ENCODE measurements at regions not wholly inside any gene's neighbourhood (a gene's known extent, or its start where the extent isn't known, plus 50 kb on each side); places are given as distances from the start of the nearest gene placed in this dataset.

DNA sequence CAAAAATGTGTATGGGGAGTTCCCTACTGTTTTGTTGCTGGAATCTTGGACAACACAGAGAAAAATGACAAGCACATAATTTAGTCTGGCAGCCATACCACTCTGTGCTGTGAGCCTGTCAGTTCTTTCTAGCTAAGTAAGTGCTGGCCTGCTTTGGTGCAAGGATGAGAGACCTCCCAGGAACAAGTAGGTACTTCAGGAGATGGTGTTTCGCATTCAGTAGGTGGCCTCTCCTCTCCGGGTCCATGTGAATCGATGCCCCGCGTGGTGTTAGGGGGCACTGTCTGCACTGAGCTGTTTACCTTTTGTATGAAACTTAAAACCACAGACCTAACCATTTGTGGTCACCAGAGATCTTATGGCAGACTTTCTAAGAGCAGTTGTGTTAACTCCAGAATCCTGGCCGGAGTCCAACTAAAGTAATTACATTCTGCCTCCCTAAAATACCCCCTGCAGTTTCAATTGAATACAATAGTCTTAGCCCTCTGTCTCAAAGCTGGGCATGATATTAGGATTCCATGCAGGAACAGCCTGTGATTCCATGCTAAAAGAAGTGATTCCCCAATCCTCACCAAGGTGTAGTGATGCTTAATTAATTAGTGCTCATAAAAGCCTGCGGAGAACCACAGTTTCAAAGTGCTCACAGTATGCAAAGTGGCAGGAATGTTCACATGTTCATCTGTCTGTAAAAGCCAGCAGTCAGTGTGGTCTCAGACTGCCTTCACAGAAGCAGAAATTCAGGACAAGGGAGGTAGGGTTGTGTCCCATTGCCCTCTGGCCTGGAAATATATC, 64.2 kb downstream of the LLPH start:
- no peak for DNase-seq (ENCODE audit: low read depth)

DNA sequence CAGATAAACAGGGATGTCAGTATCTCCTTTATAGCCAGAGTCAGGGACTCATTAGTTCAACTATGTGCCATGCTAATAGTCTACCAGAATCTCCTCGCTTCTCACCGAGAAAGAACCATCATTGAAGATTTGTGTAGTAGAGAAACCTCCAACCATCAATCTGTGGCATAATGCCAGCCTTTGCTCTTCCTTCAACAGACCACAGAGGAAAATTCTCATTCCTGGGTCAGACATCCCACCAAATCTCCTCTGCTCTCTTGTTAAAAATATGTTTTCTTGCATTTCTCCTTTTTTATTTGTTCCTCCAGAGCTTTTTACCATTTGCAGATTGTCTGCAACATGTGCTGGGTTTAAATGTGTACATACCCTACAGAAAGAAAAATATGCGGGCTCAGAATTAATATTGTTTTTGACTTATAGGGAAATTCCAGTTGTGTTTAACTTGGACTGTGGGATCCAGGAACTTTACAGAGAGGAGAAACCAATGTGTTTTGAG, 64.9 kb downstream of the LLPH start:
- DNase-seq (ENCODE audit: low read depth): no peak

DNA sequence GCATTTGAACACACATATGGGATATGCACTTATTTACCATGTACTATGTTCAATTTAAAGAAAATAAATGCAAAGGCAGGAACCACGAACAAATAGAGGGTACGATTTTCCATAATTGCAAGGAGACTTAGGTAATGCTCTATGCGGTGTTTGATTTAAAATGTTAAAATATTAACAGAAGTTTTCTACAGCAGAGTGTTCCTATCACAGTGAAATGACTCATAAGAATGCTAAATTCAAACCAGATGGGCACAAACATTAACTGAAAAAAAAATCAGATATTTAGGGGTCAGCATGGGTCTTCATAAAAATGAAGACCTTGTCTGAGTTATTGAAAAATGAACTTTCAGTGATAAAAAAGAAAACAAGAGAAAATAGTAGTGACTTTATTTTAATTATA, 65.4 kb downstream of the LLPH start:
- DNase-seq (ENCODE audit: low read depth): no peak

DNA sequence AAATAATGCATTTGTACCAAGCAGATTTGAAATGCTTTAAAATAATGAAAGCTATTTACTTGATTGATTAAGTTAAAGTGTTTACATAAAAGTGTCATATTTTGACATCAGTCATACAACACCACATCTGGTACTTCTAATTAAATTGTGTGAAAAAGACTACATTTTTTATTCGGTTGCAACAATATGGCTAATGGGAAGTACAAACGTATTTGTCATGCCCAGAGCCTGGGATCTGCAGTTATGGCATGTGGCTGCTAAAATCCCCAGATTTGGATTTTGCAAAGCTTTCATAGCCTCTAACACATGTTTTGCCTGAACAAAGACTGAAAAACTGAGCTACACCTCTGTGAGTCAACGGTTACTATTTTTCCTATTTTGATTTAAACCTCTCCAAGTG, 66.6 kb downstream of the LLPH start:
- DNase-seq (ENCODE audit: low read depth): no peak

- no peak for DNase-seq (ENCODE audit: low read depth)
Measured at GRCh38 chr12:66062290-66062625, 68.3 kb downstream of the LLPH start.

DNA sequence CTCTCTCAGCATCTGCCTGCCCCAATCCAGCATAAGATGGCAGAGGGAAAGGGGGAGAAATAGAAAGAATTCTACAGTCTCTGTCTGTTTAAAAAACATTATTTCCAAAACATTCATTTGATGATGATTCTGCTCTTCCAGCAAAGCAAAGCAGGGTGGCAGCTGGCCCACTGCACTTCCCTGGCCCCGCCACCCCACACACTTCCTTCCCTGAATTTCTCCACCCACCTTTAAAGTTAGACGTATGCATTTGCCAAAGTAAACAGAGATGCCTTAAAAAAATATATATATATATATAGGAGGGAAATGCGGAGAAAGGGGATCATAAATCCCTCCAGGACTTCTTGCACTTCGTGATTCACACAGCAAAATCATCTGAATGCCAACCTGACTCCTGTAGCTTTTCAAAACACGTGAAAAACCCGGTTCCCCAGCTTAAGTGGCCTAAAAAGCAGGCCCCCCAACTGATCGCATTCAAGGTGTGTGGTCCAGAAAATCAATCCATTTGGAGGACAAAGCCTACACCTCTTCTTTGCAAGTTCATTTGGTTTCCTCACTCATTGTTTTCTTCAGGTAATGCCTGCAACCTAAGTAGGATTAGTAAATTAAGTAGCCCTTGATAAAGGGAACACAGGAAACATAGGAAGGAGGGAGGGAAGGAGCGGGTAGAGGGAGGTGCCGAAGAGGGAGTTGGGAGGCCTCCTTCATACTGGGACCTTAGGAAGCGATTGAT, 68.8 kb downstream of the LLPH start:
- DNase-seq (ENCODE audit: low read depth): no peak

GRCh38 chr12:66061076-66061475, 69.5 kb downstream of the LLPH start:
- no peak for DNase-seq (ENCODE audit: low read depth)

GRCh38 chr12:66060163-66060907, 70.2 kb downstream of the LLPH start:
- no peak for DNase-seq (ENCODE audit: low read depth)

DNA sequence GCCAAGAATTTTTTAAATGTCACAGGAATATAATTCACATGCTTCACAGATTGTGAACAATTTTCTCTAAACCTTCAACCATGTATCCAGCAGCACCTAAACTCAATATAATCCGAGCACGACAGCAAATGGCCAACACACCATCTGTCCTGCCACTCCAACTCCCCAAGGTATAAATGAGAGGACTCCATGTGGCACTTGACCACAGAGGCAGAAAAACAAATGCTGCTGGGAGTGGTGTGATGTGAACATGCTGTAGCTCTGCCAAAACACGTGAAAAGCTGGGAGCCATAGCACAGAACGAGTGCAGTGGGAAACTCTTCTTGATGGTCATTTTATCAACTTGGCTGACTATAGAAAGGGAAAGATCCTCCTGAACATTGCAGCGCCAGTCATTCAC, 70.9 kb downstream of the LLPH start:
- no peak for DNase-seq (ENCODE audit: low read depth)

DNA sequence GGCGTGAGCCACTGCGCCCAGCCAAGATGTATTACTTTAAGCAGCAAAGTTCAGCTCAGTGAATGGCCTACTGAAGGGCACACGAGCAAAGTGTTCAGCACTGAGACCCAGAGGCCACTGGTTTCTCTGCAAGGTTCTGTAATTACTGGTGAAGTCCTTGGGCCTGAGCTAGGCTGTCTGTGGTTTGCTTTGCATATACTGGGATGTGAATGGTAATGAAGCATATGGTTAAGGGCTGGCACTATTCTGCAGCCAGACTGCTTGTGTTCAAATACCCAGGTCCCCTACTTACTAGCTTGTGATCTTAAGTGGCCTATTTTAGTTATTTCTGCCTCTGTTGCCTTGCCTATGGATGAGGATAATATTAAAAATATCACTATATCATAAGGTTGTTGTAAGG, 72.0 kb downstream of the LLPH start:
- DNase-seq (ENCODE audit: low read depth): no peak

DNA sequence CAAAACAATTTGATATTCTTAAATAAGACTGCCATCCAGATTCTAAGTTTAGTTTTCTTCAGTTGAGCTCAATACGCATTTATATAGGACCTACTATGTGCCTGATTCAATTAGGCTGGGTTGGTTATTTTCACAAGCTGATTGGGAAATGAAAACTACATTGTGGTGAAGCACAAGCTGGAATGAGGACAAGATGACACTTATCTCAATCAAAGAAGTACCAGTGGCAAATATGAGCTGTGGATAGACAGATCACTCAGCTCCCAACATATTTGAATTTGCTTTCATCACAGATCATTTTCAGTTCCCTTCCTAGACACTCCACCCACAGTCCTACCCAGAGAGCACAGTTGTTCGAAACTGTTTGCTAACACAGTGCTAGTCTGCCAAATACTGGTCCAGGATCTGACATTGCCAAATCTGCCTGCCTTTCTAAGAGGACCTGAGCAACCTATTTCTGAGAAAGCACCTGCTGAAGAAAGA, 74.7 kb downstream of the LLPH start:
- DNase-seq (ENCODE audit: low read depth): no peak

DNA sequence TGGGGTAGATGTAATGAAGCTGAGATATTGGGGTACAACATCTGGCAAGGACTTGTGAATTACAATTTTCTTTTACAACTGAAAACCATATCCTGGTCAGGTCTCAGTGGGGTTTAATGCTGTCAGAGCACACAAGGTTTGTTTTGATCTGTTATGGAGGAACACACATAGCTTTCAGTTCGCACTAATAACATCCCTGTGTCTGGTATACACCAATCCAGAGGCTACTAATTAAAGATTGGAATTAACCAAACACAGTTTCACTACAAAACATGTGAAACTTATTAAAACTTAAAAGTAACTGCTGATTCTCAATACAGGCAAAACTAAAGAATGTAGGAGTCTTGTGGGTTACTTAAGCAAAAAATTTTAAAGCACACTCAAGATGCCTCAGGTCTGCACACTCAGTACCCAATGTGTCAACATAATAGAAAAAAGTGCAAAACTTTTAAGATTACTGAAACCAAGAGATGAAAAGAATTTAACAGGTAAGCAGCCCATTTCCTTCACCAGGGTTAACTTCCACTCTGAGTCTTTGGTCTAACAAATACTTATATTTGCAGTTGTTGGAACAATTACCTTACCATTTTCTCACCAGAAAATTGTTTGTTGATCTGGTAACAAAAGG, 77.4 kb downstream of the LLPH start:
- no peak for DNase-seq (ENCODE audit: low read depth)

- DNase-seq (ENCODE audit: low read depth): no peak
Measured at GRCh38 chr12:66051361-66051760, 79.2 kb downstream of the LLPH start.

DNA sequence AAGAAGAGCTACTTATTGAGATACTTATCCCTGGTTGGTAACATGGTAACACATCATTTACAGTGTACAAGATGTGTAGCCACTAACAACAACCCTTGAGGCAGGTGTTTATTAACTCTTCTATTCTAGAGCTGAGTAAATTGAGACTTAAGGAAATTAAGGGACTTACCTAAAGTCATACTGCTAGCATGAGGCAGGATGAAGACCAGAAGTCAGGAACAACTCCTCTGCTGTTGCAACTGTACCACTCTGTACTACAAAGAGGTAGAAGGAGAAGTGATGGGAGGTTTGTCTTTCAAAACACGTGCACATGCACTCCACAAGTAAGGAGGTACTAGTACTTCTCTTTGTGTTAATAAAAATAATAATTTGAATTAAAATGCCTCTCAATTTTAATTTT, 79.9 kb downstream of the LLPH start:
- no peak for DNase-seq (ENCODE audit: low read depth)

DNA sequence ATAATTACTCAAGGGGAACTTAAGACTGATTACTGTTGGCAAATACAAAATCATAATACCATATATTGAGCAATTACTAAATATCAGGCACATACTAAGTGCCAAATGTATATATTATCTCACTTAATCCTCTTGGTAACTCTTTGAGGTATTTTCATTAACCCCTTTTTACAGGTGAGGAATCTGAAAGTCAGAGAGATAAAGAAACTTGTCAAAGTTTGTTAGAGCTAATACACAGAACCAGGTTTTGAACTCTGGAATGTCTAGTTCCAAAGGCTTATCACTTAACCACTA, 80.3 kb downstream of the LLPH start:
- no peak for DNase-seq (ENCODE audit: low read depth)

DNA sequence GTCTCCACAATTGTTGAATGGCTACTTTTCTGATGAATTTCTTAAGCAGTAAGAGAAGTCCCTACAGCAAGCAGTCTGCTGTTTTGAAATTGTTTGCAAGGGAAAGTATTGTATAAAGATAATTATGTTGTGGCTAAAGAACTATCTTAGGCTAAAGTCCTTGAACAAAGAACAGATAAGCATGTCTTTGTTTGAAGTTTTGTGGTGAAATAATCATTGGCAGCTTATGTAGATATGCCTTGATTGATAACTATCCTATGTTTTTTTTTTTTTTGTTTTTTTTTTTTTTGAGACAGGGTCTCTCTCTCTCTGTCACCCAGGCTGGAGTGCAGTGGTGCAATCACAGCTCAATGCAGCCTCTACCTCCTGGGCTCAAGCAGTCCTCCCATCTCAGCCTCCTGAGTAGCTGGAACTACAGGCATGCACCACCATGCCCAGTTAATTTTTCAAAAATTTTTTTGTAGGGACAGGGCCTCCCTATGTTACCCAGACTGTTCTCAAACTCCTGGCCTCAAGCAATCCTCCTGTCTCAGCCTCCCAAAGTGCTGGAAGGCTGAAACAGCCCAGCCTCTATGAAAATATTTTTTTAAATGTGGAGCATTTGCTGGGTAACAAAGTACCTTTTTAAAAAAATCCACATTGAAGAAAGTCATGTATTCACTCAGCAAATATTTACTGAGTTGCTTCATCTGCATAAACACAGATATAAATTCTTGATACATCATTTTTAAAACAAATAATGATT, 80.8 kb downstream of the LLPH start:
- DNase-seq (ENCODE audit: low read depth): no peak

GRCh38 chr12:66048835-66049537, 81.6 kb downstream of the LLPH start:
- no peak for DNase-seq (ENCODE audit: low read depth)

- DNase-seq (ENCODE audit: low read depth): no peak
Measured at GRCh38 chr12:66048218-66048834, 82.2 kb downstream of the LLPH start.

DNA sequence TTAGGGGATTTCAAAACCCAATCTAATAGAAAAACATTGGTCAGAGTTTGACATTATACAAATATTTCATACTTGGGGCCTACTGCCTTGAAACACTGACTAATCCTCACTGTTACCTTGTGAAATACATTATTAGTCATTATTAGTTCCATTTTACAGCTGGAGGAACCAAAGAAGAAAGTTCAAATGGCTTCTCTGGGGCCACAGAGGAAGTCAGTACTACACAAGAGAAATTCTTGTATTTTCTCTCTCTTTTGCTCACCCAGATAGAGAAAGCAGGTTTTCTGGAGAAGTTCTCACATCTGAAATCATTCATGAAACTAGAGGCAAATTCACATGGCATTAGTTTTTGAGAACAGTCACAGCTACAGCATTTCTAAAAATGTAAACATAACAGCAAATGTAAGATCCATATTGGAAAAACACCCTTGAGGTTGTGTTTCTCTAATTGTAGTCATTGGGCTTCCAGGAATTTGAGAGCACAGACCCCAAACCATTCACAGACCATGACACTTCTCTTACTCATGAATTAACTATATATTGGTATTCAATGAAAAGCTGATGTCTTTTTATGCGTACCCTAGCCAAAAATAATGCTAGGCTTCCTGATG, 83.0 kb downstream of the LLPH start:
- no peak for DNase-seq (ENCODE audit: low read depth)

- DNase-seq (ENCODE audit: low read depth): no peak
Measured at GRCh38 chr12:66045506-66045905, 85.0 kb downstream of the LLPH start.
